IPS-18c (cell line): ENCODE measurements at regions not wholly inside any gene's neighbourhood (a gene's known extent, or its start where the extent isn't known, plus 50 kb on each side); places are given as distances from the start of the nearest gene placed in this dataset.

Source experiments
- H3K4me3 ChIP-seq: 2 replicates; pipeline ENCODE4 v1.7.0; 2013; ENCODE audit warnings: low read depth, mild to moderate bottlenecking, low read length, moderate library complexity; ENCODE audit not compliant: insufficient read depth
- H3K9me3 ChIP-seq: one replicate; pipeline ENCODE4 v1.6.1; 2013; ENCODE audit warnings: mild to moderate bottlenecking, low read length, moderate library complexity; ENCODE audit not compliant: control insufficient read depth, insufficient read depth

GRCh38 chr7:18426564-18427226 lies 68.9 kb upstream of the HDAC9 start:
- Histone ChIP-seq H3K9me3 (no peaks in the 10 kb centered on the region), H3K4me3 (no peak overlapping the region)

GRCh38 chr7:18429547-18429946 lies 66.0 kb upstream of the HDAC9 start:
- H3K9me3 ChIP-seq: no peaks in the 10 kb centered on the region
- H3K4me3 ChIP-seq: no peak overlapping the region

- H3K4me3 ChIP-seq: no peak overlapping the region
- H3K9me3 ChIP-seq: no peaks in the 10 kb centered on the region
These were observed 64.7 kb upstream of the HDAC9 start for GRCh38 chr7:18430810-18431209.

GRCh38 chr7:18434171-18434570 lies 61.4 kb upstream of the HDAC9 start:
- H3K9me3 ChIP-seq: no peaks in the 10 kb centered on the region
- H3K4me3 ChIP-seq: no peak overlapping the region

- Histone ChIP-seq H3K9me3 (no peaks in the 10 kb centered on the region), H3K4me3 (no peak overlapping the region)
These were observed 58.4 kb upstream of the HDAC9 start for GRCh38 chr7:18437101-18437500.

- no peaks in the 10 kb centered on the region for H3K9me3 ChIP-seq
These were observed 54.6 kb upstream of the HDAC9 start for GRCh38 chr7:18440934-18441333.

GRCh38 chr7:18444826-18445225 lies 50.7 kb upstream of the HDAC9 start:
- no peak overlapping the region for H3K4me3 ChIP-seq
- H3K9me3 ChIP-seq: no peaks in the 10 kb centered on the region

More at GRCh38 chr7:18440934-18441333, 54.6 kb upstream of the HDAC9 start:
- no peak overlapping the region for H3K4me3 ChIP-seq

- H3K4me3 ChIP-seq: no peak overlapping the region
- H3K9me3 ChIP-seq: no peaks in the 10 kb centered on the region
These were observed 50.1 kb upstream of the HDAC9 start for GRCh38 chr7:18445483-18445882.
